ENCODE measurements at regions not wholly inside any gene's neighbourhood (a gene's known extent, or its start where the extent isn't known, plus 50 kb on each side); places are given as distances from the start of the nearest gene placed in this dataset.
"Not testable (repeated sequence)": the region's sequence is repeated elsewhere in the genome, so short reads cannot be mapped to it uniquely, and the experiment has no call there.

DNA sequence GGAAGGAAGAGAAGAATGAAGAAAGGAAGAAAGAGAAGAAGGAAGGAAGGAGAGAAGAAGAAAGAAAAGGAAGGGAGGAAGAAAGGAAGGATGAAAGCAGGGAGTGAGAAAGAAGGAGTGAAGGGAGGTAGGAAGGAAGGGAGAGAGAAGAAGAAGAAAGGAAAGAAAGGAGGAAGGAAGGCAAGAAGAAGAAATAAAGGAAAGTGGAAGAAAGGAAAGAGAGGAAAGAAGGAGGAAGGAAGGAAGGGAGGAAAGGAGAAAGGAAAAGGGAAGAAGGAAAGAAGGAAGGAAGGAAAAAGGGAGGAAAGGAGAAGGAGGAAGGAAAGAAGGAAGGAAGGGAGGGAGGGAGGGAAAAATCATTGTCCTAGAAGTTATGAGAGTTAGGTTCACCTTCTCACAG is 696.6 kb upstream of the TMEM132C start:
- intact Hi-C loops (cut with DNase I) = no loop called here
- DNase-seq (ENCODE audit: missing footprints) = no peak
- ATAC-seq = no peak

- ATAC-seq (no peak), DNase-seq (ENCODE audit: missing footprints) (no peak)
- intact Hi-C loops (cut with DNase I) = no loop called here
Measured at GRCh38 chr12:127570793-127571360, 696.1 kb upstream of the TMEM132C start.

GRCh38 chr12:127571578-127571977 is 695.4 kb upstream of the TMEM132C start:
- intact Hi-C loops (cut with DNase I) = no loop called here
- no peak for DNase-seq (ENCODE audit: missing footprints)
- ATAC-seq = no peak

DNA sequence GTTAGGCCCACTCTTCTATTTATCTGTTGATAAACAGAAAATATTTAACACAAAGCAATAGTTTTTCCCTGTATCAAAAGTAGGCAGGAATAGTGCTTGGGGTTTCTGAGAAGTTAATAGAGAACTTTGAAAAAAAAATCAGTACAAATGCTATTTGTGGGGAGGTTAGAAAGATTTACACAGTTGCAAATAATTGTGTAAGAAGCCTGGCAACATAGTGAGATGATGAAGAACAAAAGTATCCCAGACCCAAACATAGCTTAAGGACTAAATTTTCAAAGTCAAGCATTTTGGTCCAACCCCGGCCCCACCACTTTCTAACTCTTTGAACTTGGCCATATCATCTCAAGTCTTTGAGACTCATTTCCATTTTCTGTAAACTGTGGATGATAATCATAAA is 687.5 kb upstream of the TMEM132C start:
- ATAC-seq (no peak), DNase-seq (ENCODE audit: missing footprints) (no peak)
- intact Hi-C loops (cut with DNase I) = no loop called here

GRCh38 chr12:127582074-127582473 is 684.9 kb upstream of the TMEM132C start:
- DNase-seq (ENCODE audit: missing footprints) = no peak
- intact Hi-C loops (cut with DNase I) = no loop called here
- ATAC-seq = no peak

GRCh38 chr12:127583041-127583440 is 683.9 kb upstream of the TMEM132C start:
- ATAC-seq = no peak

GRCh38 chr12:127588249-127588648 is 678.7 kb upstream of the TMEM132C start:
- DNase-seq (ENCODE audit: missing footprints) (no peak), ATAC-seq (no peak)
- intact Hi-C loops (cut with DNase I) = no loop called here

More at GRCh38 chr12:127583041-127583440, 683.9 kb upstream of the TMEM132C start:
- intact Hi-C loops (cut with DNase I) = no loop called here
- DNase-seq (ENCODE audit: missing footprints) = no peak

GRCh38 chr12:127589541-127589940 is 677.4 kb upstream of the TMEM132C start:
- DNase-seq (ENCODE audit: missing footprints) (no peak), ATAC-seq (no peak)
- intact Hi-C loops (cut with DNase I) = no loop called here

GRCh38 chr12:127590868-127591267 is 676.1 kb upstream of the TMEM132C start:
- no peak for DNase-seq (ENCODE audit: missing footprints)
- no peak for ATAC-seq
- intact Hi-C loops (cut with DNase I) = no loop called here

- ATAC-seq = no peak
- intact Hi-C loops (cut with DNase I) = no loop called here
- DNase-seq (ENCODE audit: missing footprints) = no peak
Measured at GRCh38 chr12:127592245-127592644, 674.7 kb upstream of the TMEM132C start.

DNA sequence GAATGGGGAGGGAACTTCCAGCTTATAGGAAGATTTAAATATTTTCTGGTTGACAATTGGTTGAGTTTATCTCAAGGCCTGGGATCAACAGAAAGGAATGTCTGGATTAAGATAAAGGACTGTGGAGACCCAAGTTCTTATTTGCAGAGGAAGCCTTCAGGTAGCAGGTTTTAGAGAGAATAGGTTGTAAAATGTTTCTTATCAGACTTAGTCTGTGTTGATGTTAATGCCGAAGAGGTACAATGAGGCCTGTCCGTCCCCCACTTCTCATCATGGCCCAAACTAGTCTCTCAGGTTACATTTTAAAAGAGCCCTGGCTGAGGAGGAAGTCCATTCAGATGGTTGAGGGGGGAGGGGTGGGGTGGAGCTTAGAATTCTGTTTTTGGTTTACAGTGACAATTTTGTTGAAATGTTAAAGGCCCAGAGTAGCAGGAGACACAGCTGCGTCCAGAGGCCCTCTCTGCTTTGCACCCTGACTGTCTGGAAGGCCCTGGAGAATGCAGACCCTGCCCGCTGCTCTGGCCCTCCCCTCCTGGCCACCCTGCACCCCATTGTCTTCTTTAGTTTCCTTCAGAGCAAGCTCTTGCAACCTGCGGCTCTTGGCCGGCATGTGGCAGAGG is 672.5 kb upstream of the TMEM132C start:
- intact Hi-C loops (cut with DNase I) = no loop called here
- ATAC-seq (no peak), DNase-seq (ENCODE audit: missing footprints) (no peak)

DNA sequence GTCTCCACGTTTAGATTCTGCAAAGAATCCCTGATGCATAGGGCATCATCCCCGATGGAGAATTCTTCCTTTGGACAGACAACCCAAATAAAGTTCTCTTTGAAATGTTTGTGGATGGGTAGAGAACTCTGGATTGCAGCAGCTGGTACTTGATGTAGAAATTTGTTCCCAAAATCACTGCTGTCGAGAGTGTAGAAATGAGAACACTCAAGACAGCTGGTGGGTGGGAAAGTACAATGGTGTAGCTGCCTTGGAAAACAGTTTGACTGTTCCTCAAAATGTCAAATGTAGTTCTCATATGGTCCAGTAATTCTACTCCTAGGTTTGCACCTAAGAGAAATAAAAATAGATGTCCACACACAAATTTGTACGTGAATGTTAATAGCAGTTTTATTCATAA is 671.5 kb upstream of the TMEM132C start:
- intact Hi-C loops (cut with DNase I) = no loop called here
- ATAC-seq = no peak
- no peak for DNase-seq (ENCODE audit: missing footprints)

- DNase-seq (ENCODE audit: missing footprints) = no peak
- ATAC-seq = no peak
- intact Hi-C loops (cut with DNase I) = no loop called here
Measured at GRCh38 chr12:127596891-127597290, 670.1 kb upstream of the TMEM132C start.

GRCh38 chr12:127599436-127599835 is 667.5 kb upstream of the TMEM132C start:
- ATAC-seq (no peak), DNase-seq (ENCODE audit: missing footprints) (no peak)
- intact Hi-C loops (cut with DNase I) = no loop called here

GRCh38 chr12:127600211-127600610 is 666.8 kb upstream of the TMEM132C start:
- DNase-seq (ENCODE audit: missing footprints) (no peak), ATAC-seq (no peak)
- intact Hi-C loops (cut with DNase I) = no loop called here

GRCh38 chr12:127606476-127607015 is 660.4 kb upstream of the TMEM132C start:
- no peak for ATAC-seq
- intact Hi-C loops (cut with DNase I) = no loop called here
- DNase-seq (ENCODE audit: missing footprints) = no peak

DNA sequence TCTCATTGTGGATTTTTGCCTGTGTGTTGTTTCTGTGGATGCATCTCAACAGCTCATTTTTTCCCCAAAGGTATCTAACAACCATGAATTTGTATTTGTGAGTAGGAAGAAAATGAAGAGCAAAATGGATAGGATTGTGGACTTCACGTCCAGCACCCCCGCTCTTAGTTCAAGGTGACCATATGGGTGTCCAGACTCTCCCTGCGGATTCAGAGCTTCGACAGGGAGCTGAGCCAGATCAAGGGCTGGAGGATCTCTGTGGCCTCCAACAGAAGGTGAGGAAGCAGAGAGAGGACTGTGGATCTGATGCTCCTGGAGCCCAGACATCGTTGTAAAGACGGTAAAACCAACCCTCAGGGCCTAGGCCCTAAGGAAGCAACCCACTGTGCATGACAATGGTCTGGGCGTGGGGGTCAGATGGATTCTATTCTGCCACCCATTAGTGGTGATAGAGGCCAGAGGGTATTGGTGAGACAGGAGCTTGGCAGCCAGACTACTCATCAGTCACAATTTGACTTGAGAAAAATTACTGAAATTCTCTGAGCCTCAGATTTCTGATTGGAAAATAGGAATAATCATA is 659.7 kb upstream of the TMEM132C start:
- ATAC-seq (no peak), DNase-seq (ENCODE audit: missing footprints) (no peak)
- intact Hi-C loops (cut with DNase I) = no loop called here

GRCh38 chr12:127608359-127608758 is 658.6 kb upstream of the TMEM132C start:
- intact Hi-C loops (cut with DNase I); DNase-seq (ENCODE audit: missing footprints); ATAC-seq: not testable (repeated sequence)

- intact Hi-C loops (cut with DNase I) = no loop called here
- ATAC-seq (no peak), DNase-seq (ENCODE audit: missing footprints) (no peak)
Measured at GRCh38 chr12:127613056-127613455, 653.9 kb upstream of the TMEM132C start.
